SU-DHL-6 (cell line): ENCODE measurements at regions not wholly inside any gene's neighbourhood (a gene's known extent, or its start where the extent isn't known, plus 50 kb on each side); places are given as distances from the start of the nearest gene placed in this dataset.

Source experiments
- EZH2phosphoT487 ChIP-seq: fragments of 200-600 bp; sonication (generic), shearing (Covaris generic); conservative IDR thresholded peaks from 2 replicates; pipeline ENCODE4 v1.6.1; 2018; ENCODE audit warnings: mild to moderate bottlenecking, antibody characterized with exemption, low read length, moderate library complexity, mixed read lengths
- TF ChIP-seq, protein P1 (sequence below): fragments of 200-600 bp; sonication (generic); IDR thresholded peaks from one replicate; pipeline ENCODE4 v1.5.1; 2017; ENCODE audit warnings: antibody characterized with exemption, mild to moderate bottlenecking, low read length, moderate library complexity; ENCODE audit not compliant: insufficient read depth, poor library complexity, severe bottlenecking

DNA sequence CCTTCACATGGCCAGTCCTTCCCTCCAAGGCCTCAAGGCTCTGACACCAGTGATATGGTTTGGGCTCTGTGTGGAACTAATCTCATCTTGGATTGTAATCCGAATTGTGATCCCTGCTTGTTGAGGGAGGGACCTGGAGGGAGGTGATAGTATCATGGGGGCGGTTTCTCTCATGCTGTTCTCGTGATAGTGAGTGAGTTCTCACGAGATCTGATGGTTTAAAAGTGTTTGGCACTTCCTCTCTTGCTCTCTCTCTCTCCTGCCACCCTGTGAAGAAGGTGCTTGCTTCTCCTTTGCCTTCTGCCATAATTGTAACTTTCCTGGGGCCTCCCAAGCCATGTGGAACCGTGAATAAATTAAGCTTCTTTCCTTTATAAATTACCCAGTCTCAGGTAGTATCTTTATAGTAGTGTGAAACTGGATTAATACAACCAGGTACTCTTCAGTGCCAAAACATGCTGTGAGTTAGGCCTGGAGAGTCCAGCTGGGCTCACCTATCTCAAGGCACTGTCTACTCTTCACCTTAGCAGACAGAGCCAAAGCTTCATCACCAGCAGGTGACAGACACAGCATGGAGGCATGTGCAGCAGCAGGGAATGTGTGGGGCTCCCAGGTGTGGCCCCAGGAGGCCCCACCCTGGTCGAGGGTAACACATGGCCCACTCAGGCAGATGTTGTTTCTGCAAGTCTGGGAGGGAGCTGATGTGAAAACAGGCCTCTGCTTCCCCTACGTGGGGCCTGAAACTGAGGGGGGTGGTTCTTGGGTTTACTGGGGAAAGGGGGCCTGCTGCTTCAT, 97.5 kb upstream of the CDYL start:
- TF ChIP-seq, protein P1, sequence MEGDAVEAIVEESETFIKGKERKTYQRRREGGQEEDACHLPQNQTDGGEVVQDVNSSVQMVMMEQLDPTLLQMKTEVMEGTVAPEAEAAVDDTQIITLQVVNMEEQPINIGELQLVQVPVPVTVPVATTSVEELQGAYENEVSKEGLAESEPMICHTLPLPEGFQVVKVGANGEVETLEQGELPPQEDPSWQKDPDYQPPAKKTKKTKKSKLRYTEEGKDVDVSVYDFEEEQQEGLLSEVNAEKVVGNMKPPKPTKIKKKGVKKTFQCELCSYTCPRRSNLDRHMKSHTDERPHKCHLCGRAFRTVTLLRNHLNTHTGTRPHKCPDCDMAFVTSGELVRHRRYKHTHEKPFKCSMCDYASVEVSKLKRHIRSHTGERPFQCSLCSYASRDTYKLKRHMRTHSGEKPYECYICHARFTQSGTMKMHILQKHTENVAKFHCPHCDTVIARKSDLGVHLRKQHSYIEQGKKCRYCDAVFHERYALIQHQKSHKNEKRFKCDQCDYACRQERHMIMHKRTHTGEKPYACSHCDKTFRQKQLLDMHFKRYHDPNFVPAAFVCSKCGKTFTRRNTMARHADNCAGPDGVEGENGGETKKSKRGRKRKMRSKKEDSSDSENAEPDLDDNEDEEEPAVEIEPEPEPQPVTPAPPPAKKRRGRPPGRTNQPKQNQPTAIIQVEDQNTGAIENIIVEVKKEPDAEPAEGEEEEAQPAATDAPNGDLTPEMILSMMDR: no peak
- no peak for TF ChIP-seq EZH2phosphoT487
